G401 (cell line): ENCODE measurements at regions not wholly inside any gene's neighbourhood (a gene's known extent, or its start where the extent isn't known, plus 50 kb on each side); places are given as distances from the start of the nearest gene placed in this dataset.

ENCODE experiments used
- DNase-seq: peaks from one replicate; pipeline ENCODE4 v3.0.0-alpha.2; 2015; ENCODE audit warnings: low spot score
- in situ Hi-C: cut with HindIII; loops from 2 replicates; pipeline ENCODE4 v1.10.0; 2016; ENCODE audit warnings: low sequenced_read_pairs, mixed read lengths

DNA sequence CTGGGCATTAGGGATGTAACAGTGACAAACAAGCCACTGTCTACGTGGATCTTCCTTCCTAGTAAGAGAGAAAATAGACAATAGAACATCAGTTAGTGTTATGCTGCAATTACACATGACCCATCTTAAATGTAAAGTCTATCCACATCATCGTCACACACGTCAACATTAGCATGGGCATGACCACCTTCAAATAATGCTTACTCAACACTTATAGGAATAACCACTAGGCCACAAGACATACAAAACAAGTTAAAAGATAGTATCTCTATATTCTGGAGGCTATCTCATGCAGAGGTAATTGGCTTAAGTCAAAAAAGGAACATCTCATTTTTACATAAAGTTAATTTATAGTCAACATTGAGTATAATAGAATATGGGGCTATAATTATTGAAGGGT is 156.5 kb downstream of the MOXD1 start:
- in situ Hi-C loops = no loop called here
- DNase-seq = no peak

GRCh38 chr6:132236744-132237143 is 164.5 kb downstream of the MOXD1 start:
- no peak for DNase-seq

GRCh38 chr6:132236281-132236680 is 165.0 kb downstream of the MOXD1 start:
- DNase-seq = no peak
- in situ Hi-C loops = no loop called here

More at GRCh38 chr6:132236744-132237143, 164.5 kb downstream of the MOXD1 start:
- in situ Hi-C loops = no loop called here

DNA sequence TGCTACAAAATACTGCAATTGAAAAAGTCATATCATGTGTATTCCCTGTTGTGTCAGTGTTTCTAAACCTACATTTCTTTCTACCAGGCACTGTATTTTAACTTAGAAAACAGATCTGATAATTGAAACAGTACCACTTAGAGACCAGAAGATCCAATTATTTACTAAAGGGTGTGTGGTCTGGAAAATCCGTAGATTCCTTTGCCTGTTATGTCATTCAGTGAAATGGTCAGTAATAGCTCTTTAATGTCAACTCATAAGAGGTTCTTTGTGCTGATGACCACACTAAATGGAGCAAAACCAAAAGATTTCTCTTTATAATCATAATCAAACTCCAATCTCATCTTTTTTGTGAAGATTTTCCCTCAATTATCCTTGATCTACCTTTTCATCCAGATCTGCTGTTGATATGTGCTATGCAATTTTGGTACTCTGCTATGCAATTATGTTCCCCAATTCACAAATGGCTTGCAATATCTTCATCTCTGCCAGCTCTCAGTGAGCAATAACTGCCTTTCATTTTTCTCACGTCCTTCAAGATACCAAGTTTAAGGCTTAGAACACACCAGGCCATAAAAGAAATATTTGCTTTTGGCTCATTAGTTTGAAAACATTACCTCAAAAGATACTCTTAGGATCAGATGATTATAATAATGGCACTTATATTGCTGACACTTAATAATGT is 165.5 kb downstream of the MOXD1 start:
- in situ Hi-C loops = no loop called here
- no peak for DNase-seq

DNA sequence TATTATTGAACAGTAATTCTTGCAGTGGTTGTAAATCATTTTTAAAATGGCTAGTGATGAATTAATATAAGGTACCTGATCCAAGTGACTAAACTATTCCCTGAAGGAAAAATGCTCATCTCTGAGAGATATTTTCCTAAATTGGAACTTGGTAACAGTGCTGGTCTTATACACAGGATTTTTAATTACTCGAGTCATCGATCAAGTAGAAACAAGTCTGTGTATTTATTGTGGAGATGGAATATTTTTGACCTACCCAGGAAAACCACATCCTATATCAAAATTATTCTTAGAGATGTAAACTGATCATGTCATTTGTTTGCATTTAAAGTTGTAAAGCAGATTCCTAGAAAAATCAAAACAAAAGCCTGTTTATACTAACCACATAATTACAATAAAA is 166.9 kb downstream of the MOXD1 start:
- in situ Hi-C loops = no loop called here
- no peak for DNase-seq

DNA sequence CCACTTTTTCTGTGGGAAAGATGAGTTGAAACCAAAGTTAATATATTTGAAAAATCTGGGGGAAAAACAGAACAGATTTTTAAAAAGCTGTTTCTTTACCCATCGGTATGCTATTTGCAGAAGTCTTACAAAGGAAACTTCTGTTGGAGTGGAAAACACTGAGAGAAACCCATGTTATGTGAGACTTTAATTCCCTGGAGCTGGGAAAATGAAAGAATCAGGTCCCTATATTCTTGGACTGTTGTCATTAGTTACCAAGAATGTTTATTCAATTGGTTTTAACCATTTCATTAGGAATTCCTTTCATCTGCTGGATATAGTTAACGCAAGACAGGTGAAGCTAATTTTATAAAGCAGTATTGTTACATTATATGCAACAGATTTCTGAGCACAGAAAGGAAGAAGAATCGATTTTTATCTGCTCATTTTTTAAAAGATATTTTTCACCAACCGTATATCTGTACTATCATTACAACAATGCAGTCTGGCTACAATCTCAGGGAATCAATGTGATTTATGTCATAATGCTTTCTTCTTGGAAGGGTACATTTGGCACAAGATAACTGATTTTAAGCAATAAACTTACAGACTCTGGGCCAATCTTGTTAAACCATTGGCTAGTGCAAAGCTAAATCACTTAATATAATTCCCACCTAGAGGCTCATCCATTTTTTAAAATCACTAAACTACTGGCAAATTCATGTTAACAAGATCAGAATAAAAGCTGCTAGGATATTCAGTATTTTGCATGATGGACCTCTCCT is 170.0 kb downstream of the MOXD1 start:
- in situ Hi-C loops = no loop called here

DNA sequence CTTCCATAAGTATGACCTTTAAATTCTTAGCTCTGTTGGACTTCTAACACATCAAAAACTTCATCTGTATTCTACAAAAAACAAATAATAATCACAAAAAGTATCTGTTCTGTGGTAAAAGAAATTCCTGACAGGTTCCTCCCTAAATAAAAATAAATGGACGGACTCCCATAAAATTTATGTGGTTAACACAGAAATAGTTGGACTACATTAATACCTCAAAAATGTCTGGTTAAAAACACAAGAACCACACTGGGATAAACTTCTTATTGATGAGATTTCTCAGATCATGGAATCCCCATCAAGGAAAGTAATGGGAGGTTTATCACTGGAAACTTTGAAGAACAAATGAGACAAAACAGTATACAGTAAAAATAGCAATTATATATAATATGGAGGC is 172.4 kb downstream of the MOXD1 start:
- no peak for DNase-seq
- in situ Hi-C loops = no loop called here

More for the DNA sequence above, 170.0 kb downstream of the MOXD1 start:
- no peak for DNase-seq

GRCh38 chr6:132227904-132228303 is 173.4 kb downstream of the MOXD1 start:
- no peak for DNase-seq
- in situ Hi-C loops = no loop called here

GRCh38 chr6:132224943-132225342 is 176.3 kb downstream of the MOXD1 start:
- DNase-seq = no peak
- in situ Hi-C loops = no loop called here

DNA sequence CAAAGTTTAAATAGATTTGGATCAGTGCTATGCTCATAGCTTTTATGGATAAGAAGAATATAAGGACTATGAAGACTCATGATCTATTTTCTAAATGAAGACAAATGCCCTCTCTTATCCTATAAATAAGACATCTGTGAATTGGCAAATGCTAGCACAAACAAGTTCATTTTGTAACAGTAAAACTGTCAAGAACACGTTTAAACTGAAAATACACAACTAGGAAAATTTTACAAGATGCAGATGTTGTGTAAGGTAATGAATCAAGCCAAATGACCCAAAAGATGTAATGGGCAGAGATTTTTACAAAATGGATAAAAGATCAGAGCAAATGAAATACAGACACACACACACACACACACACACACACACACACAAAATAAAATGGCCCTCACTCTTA is 180.5 kb downstream of the MOXD1 start:
- in situ Hi-C loops = no loop called here

DNA sequence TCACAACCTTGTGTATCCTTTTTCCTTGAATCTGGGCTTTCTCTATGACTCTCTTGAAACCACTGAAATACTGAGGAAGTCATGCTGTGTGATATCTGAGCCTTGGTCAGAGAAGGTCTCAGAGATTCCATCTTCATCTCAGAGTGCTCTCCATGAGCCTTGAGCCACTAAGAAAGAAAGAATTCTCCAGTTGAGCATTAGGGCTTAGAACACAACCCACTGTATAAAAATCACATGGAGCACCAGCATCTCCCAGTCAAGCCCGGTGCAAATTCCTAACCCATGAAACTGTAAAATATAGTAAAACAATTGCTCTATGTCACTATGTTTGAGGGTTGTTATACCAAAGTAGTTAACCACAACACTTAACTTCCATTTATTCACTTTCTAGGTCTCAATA is 181.4 kb downstream of the MOXD1 start:
- no peak for DNase-seq
- in situ Hi-C loops = no loop called here

More for the DNA sequence above, 180.5 kb downstream of the MOXD1 start:
- DNase-seq = no peak

GRCh38 chr6:132218059-132218696 is 183.1 kb downstream of the MOXD1 start:
- in situ Hi-C loops = no loop called here
- DNase-seq = no peak

- in situ Hi-C loops = no loop called here
- no peak for DNase-seq
Measured at GRCh38 chr6:132215805-132216204, 185.5 kb downstream of the MOXD1 start.

- in situ Hi-C loops = no loop called here
- no peak for DNase-seq
Measured at GRCh38 chr6:132214716-132215115, 186.6 kb downstream of the MOXD1 start.

- in situ Hi-C loops = no loop called here
- DNase-seq = no peak
Measured at GRCh38 chr6:132213732-132214131, 187.5 kb downstream of the MOXD1 start.

DNA sequence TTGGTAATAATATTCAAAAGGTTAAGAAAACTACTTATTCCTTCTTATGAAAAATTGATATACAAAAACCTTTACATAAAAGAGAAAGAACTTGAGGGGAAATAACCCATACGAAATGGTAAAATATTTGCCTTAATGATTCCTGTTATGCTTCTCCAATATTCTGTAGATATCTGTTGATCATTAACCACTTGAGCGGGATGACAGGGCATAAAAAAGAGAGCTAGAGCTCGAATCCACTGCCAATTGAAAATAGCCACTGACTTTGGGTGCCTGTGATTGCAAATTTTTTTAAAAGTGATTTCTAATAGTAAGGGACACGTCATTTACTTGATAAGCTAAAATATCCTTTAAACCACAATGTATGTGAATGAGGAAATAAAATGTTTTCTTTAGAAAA is 188.1 kb downstream of the MOXD1 start:
- no peak for DNase-seq
- in situ Hi-C loops = no loop called here

DNA sequence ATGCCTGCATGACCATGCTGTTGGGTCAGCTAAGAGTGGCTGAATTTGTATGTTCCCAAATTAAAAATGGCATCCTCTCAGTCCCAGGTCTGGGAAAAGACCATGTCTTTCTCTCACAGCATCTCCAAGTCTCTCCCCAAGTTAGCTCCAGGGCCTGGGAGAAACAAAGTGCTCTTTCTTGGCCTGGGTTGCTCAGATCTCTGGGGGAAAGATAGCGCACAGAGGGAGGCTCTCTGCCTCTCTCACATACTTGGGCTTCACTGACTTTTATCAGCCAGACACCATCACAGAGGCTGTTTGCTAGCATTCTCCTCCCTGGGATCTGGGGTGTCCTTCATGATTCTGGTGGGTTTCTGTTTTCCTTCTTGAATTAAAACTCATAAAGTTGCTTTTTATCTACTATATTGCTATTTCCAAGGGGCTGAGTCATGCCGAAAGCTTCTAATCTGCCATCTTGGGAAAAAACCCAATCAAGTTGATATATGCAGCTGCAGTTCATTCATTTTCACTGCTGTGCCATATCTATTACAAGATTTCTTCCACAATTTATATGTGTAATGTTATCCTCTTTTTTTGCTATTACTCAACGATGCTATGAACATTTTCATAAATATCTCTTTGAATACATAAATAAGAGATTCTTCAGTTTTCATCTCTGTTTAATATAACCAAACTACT is 190.2 kb downstream of the MOXD1 start:
- no peak for DNase-seq
- in situ Hi-C loops = no loop called here

DNA sequence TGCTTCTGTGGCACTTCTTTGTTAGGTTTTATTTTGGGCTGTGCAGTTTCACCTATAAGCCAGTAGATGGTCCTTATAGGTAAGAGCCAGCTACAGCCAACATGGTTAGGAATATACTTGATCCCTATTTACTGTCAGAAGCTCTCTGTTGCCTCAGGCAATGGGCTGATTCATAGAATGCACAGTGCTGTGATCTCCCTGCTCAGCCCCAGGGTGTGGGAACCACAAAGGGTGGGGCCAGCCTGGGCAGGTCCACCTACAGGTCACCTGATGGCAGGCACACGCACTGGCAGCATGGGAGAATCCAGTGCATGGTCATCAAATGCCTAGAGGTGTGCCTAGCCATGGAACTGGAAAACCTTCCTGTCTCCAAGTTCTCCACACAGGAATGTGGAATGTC is 191.9 kb downstream of the MOXD1 start:
- in situ Hi-C loops = no loop called here
- DNase-seq = no peak

DNA sequence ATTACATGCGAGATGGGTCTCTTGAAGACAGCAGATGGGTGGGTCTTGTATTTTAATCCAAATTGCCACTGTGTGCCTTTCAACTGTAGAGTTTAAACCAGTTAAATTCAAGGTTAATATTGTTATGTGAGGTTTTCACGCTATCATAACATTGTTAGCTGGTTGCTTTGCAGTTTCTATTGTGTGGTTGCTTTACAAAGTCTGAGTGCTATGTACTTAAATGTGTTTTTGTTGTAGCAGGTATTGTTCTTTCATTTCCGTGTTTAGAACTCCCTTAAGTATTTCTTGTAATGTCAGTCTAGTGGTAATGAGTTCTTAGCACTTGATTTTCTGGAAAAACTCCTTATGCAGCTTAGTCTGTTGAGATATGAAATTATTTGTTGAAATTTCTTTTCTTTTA is 193.3 kb downstream of the MOXD1 start:
- in situ Hi-C loops = no loop called here
- DNase-seq = no peak

DNA sequence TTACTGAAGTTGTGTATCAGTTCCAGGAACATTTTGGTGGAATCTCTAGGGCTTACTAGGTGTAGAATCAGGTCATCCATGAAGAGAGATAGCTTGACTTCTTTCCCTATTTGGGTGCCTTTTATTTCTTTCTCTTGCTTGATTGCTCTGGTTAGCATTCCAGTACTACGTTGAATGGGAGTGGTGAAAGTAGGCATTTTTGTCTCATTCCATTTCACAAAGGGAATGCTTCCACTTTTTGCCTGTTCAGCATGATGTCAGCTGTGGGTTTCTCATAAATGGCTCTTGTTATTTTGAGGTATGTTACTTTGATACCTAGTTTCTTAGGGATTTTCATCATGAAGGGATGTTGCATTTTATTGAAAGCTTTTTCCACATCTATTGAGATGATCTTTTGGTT is 195.3 kb downstream of the MOXD1 start:
- in situ Hi-C loops = no loop called here
- no peak for DNase-seq
